Femur (tissue), 1 donor: ENCODE measurements at regions not wholly inside any gene's neighbourhood (a gene's known extent, or its start where the extent isn't known, plus 50 kb on each side); places are given as distances from the start of the nearest gene placed in this dataset.
"Not testable (repeated sequence)": the region's sequence is repeated elsewhere in the genome, so short reads cannot be mapped to it uniquely, and the experiment has no call there.

ENCODE experiments used
- DNase-seq: peaks from one replicate; pipeline ENCODE4 v3.0.0-alpha.2; 2017

GRCh38 chr4:164239976-164240375 is 514.0 kb upstream of the SMIM31 start:
- no peak for DNase-seq

GRCh38 chr4:164251257-164251656 is 502.7 kb upstream of the SMIM31 start:
- no peak for DNase-seq

GRCh38 chr4:164252286-164252685 is 501.6 kb upstream of the SMIM31 start:
- DNase-seq = no peak

- no peak for DNase-seq
Observed at GRCh38 chr4:164261831-164262230, 492.1 kb upstream of the SMIM31 start.

- DNase-seq = not testable (repeated sequence)
Observed at GRCh38 chr4:164262508-164262907, 491.4 kb upstream of the SMIM31 start.

GRCh38 chr4:164277414-164277813 is 476.5 kb upstream of the SMIM31 start:
- not testable (repeated sequence) for DNase-seq

GRCh38 chr4:164287173-164287572 is 466.8 kb upstream of the SMIM31 start:
- DNase-seq = no peak

GRCh38 chr4:164288578-164288977 is 465.4 kb upstream of the SMIM31 start:
- no peak for DNase-seq

- no peak for DNase-seq
Observed at GRCh38 chr4:164293203-164293602, 460.7 kb upstream of the SMIM31 start.

GRCh38 chr4:164293743-164294142 is 460.2 kb upstream of the SMIM31 start:
- no peak for DNase-seq

- no peak for DNase-seq
Observed at GRCh38 chr4:164301430-164301829, 452.5 kb upstream of the SMIM31 start.

GRCh38 chr4:164304101-164304639 is 449.8 kb upstream of the SMIM31 start:
- no peak for DNase-seq

- DNase-seq = no peak
Observed at GRCh38 chr4:164304861-164305260, 449.1 kb upstream of the SMIM31 start.

GRCh38 chr4:164307262-164307661 is 446.7 kb upstream of the SMIM31 start:
- no peak for DNase-seq

- no peak for DNase-seq
Observed at GRCh38 chr4:164312671-164313070, 441.3 kb upstream of the SMIM31 start.

GRCh38 chr4:164313853-164314252 is 440.1 kb upstream of the SMIM31 start:
- no peak for DNase-seq

GRCh38 chr4:164318350-164318749 is 435.6 kb upstream of the SMIM31 start:
- no peak for DNase-seq

- no peak for DNase-seq
Observed at GRCh38 chr4:164319688-164320087, 434.2 kb upstream of the SMIM31 start.

GRCh38 chr4:164320847-164321246 is 433.1 kb upstream of the SMIM31 start:
- DNase-seq = no peak

GRCh38 chr4:164326056-164326455 is 427.9 kb upstream of the SMIM31 start:
- no peak for DNase-seq

- no peak for DNase-seq
Observed at GRCh38 chr4:164337219-164337944, 416.5 kb upstream of the SMIM31 start.

- no peak for DNase-seq
Observed at GRCh38 chr4:164343472-164343976, 410.4 kb upstream of the SMIM31 start.

GRCh38 chr4:164345756-164346155 is 408.2 kb upstream of the SMIM31 start:
- no peak for DNase-seq

- no peak for DNase-seq
Observed at GRCh38 chr4:164350061-164350460, 403.9 kb upstream of the SMIM31 start.

GRCh38 chr4:164350716-164351115 is 403.2 kb upstream of the SMIM31 start:
- DNase-seq = not testable (repeated sequence)
